Astrocyte of the spinal cord (primary cell): ENCODE measurements at regions not wholly inside any gene's neighbourhood (a gene's known extent, or its start where the extent isn't known, plus 50 kb on each side); places are given as distances from the start of the nearest gene placed in this dataset.
A peak's percentile ranks its signal among the peaks of the same experiment; 100 is the strongest.

Experiments used
- DNase-seq: peaks from one replicate; pipeline ENCODE4 v3.0.0; 2011; ENCODE audit warnings: low read depth, low spot score
- H3K4me3 ChIP-seq: 2 replicates; pipeline ENCODE4 v1.5.1; 2011; ENCODE audit warnings: low read depth, mild to moderate bottlenecking, low read length, moderate library complexity
- in situ Hi-C: cut with HindIII; loops from 2 replicates; pipeline ENCODE4 v1.10.0; 2017; ENCODE audit warnings: low sequenced_read_pairs
- TF ChIP-seq, protein P1 (sequence below): IDR thresholded peaks from 2 replicates; pipeline ENCODE4 v1.5.1; 2012; ENCODE audit warnings: low read depth, mild to moderate bottlenecking, low read length, inconsistent platforms

DNA sequence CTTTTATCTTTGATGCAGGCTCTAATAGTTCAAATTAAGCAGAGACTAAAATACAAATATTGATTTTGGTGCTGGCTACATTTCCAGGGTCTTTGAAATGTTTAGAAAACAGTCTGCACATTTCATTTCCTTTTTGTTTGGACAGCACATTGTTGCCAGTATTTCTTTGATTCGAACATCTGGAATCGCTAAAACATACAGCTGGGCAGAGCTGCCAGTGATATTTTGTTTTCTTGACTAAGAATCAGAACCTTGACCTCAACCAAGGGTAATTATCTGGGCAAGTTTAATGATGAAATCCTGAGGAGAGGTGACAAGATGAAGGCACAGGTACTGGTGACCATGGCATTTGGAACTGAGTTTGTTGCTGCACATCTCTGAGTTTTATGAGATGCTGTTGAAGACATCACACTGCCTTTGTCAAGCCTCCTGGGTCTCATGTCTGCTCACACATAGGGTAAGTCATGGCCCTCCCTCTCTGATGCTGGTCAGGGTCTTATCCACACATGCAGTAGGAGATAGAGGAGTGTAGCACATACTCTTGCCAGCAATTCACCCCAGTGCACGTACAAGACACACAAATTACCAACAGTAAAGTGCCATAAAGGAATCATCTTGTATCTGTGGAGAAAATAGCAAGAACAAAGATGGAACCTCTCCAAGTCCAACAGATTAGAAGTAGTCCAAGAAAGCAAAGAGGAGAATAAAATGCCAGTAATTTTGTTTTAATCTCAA is 391.9 kb downstream of the RND3 start:
- in situ Hi-C loops, result no loop called here

DNA sequence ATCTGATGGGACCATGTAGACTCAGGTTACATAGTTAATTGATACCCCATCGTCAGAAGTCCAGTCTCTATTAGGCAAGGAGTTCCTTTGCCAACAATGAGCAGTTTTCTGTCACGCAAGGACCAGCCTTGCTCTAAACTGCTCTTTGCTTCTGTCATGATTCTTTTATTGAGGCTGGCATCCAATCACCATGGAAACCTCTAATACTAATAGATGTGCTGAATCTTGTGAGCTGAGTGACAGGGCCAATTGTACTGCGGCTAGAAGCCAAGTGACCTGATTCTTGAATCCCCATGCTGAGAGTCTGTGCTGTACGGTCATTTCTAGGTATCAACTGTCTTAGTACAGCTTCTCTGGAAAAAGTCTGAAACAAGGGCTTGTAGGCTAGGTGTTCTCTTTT is 395.6 kb downstream of the RND3 start:
- in situ Hi-C loops, result no loop called here
- DNase-seq, result no peak
- H3K4me3 ChIP-seq, result no peak overlapping the region
- TF ChIP-seq, protein P1, sequence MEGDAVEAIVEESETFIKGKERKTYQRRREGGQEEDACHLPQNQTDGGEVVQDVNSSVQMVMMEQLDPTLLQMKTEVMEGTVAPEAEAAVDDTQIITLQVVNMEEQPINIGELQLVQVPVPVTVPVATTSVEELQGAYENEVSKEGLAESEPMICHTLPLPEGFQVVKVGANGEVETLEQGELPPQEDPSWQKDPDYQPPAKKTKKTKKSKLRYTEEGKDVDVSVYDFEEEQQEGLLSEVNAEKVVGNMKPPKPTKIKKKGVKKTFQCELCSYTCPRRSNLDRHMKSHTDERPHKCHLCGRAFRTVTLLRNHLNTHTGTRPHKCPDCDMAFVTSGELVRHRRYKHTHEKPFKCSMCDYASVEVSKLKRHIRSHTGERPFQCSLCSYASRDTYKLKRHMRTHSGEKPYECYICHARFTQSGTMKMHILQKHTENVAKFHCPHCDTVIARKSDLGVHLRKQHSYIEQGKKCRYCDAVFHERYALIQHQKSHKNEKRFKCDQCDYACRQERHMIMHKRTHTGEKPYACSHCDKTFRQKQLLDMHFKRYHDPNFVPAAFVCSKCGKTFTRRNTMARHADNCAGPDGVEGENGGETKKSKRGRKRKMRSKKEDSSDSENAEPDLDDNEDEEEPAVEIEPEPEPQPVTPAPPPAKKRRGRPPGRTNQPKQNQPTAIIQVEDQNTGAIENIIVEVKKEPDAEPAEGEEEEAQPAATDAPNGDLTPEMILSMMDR, result no peak

More for the DNA sequence above, 391.9 kb downstream of the RND3 start:
- TF ChIP-seq, protein P1, result no peak
- DNase-seq, result no peak
- no peak overlapping the region for H3K4me3 ChIP-seq

DNA sequence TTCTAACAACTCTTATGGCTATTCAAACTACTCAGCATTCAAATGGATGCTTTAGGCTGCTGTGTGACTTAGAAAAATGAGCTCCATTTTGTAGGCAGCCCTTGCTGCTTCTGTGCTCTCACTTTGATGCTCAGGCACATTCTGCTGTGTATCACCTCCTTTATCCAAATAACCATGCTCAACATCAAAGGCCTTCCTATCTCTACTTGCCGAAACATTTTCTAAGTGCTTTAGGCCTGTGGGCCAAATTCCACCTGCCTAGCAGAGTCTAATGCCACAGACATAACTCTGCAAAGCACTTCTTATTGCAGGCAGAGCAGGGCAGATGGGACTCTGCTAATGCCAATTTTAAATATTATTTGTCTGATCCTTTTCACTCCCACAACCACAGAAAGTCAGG is 397.4 kb downstream of the RND3 start:
- TF ChIP-seq, protein P1, result no peak
- no peak for DNase-seq
- in situ Hi-C loops, result no loop called here
- H3K4me3 ChIP-seq, result no peak overlapping the region

DNA sequence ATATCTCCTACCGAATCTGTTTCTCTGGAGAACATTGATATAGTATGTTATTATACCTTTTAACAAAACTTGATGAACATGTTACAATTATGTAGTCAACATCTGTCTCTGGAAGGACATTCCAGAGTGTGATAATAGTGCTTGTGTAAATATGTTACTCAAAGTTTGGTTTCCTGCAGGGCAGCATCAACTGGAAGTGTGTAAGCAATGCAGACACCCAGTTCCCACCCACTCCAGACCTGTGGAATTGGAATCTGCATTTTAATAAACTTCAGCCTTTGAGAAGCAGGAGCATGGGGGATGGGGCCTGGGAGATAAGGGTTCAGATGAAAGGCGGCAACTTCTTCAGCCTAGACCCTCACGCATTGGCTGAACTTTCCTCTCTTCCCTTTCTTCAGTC is 398.9 kb downstream of the RND3 start:
- TF ChIP-seq, protein P1, result no peak
- DNase-seq, result no peak
- in situ Hi-C loops, result no loop called here
- H3K4me3 ChIP-seq, result no peak overlapping the region

DNA sequence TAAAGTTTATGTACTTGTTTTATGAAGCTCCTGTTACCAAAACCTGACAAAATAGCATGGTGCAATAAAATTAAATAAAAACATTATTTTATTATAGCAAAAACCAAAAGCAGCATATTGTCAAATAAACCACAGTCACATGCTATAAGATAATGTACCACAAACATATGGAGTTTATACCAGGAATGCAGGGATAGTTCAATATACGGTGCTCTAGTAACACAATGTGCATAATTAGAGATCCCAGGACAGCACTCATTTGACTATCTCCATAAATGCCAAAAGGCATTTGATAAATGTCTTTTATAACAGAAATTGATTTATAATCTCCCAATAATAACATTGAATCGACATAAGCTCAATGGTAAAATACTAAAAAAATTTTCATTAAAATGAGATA is 402.0 kb downstream of the RND3 start:
- in situ Hi-C loops, result no loop called here

DNA sequence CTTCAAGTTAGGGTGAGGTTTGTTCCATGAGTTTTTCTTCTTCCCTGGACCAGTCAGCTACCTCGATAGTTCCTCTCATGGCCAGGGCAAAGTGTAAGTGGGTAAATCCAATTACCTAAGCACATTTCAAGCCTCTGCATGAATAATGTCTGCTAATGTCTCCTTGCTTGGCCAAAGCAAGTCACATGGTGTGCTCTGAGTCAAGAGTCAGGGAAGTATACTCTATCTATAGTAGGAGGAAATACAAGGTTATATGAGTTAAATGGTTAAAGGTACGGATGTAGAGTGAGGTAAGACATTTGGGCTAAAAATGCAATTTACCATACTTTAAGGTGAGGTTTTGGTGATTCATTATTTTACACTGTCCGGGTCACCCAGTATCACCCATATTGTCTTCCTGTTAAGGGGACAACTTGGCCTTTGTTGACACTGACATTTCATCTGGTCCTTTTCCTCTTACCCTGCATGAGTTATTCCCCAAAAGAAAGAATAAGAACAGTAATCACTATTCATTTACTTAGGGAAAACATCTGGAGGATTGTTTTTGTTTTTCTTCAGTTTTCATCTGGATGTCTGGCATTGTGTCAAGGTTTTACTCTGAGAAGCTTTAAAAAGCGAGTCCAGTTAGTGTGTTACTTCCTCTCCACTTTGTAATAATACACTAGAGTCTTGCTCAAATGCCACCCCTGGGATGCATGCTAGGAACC is 405.5 kb downstream of the RND3 start:
- H3K4me3 ChIP-seq, result no peak overlapping the region
- in situ Hi-C loops, result no loop called here
- TF ChIP-seq, protein P1, result no peak
- peak; percentile 12 for DNase-seq

More for the DNA sequence above, 402.0 kb downstream of the RND3 start:
- H3K4me3 ChIP-seq, result no peak overlapping the region
- no peak for DNase-seq
- TF ChIP-seq, protein P1, result no peak
